ENCODE measurements at regions not wholly inside any gene's neighbourhood (a gene's known extent, or its start where the extent isn't known, plus 50 kb on each side); places are given as distances from the start of the nearest gene placed in this dataset.

GRCh38 chr19:29429021-29429420 lies 96.8 kb upstream of the VSTM2B start:
- no peak for TF ChIP-seq POLR2AphosphoS5 (IDR thresholded peaks at IDR 0.05; ENCODE audit: low read depth, low read length)
- TF ChIP-seq TAF1 (IDR thresholded peaks at IDR 0.05; ENCODE audit: low read depth, low read length), result no peak
- no peak for TF ChIP-seq POLR2A (IDR thresholded peaks at IDR 0.05; ENCODE audit: low read depth, low read length)
